GM18499 (cell line): ENCODE measurements at regions not wholly inside any gene's neighbourhood (a gene's known extent, or its start where the extent isn't known, plus 50 kb on each side); places are given as distances from the start of the nearest gene placed in this dataset.

Experiments
- ATAC-seq: cut with Tn5 transposase; IDR thresholded peaks from one replicate; pipeline ENCODE4 v1.9.1; 2021; ENCODE audit warnings: moderate number of reproducible peaks; ENCODE audit not compliant: insufficient read depth, unreplicated experiment

DNA sequence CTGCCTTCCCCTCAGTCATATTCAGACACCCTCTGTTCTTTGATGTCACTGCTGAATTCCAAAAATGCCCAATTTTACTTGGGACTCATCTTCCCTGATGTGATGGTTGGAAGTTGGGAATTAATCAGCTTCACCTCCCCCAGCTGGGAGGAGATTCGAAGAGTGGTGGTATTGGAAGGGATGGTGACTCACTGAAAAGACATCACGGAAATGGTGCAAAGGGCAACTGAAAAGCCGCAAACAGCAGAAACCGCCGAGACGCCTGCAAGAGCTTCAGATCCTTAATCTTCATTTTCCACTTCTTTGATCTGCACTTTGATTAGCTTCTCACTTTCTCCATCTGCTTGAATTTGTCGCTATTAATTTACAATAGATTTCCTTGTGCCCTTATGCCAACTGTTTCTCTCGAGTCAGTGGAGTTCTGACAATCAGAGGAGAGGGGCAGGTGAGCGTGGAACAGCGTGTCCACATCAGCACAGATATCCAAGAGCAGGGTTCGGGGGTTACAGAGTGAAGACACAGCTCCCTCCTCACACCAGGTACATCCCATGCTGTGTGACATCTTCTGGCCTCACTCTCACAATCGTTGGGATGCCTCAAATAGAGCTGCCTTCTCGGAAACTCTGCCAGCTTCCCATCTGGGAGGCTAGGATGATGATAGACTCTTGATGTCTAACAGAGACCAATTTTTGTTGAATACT, 325.4 kb downstream of the BRD1 start:
- ATAC-seq = no peak

DNA sequence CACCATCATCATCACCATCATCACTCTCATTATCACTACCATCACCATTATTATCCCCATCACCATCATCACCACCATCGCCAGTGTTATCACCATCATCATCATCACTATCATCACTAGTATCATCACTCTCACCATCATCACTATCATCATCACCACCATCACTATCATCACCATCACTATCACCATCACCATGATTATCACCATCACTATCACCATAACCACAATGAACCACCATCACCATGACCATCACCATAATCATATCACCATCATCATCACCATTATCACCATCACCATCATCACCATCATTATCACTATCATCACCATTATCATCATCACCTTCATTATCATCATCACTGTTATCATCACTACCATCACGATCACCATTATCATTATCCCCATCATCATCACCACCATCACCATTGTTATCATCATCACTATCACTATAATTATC, 326.7 kb downstream of the BRD1 start:
- ATAC-seq = no peak

GRCh38 chr22:49500076-49500460, 327.6 kb downstream of the BRD1 start:
- no peak for ATAC-seq

- no peak for ATAC-seq
These were observed 328.1 kb downstream of the BRD1 start for GRCh38 chr22:49499433-49500075.

DNA sequence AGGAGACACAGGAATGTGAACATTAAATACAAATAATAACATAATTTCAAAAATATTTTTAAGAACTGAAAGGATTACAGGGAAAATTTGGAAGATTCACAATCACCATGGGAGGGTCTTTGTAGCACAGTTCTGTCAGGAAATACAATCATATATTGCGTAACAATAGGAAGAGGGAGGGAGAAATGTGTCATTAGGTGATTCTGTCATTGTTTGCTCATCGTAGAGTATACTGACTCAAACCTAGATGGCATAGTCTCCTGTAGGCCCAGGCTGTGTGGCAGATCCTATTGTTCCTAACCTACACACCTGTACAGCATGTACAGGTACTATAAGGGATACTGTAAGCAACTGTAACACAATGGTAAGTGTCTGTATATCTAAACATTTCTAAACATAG, 330.4 kb downstream of the BRD1 start:
- ATAC-seq = no peak

DNA sequence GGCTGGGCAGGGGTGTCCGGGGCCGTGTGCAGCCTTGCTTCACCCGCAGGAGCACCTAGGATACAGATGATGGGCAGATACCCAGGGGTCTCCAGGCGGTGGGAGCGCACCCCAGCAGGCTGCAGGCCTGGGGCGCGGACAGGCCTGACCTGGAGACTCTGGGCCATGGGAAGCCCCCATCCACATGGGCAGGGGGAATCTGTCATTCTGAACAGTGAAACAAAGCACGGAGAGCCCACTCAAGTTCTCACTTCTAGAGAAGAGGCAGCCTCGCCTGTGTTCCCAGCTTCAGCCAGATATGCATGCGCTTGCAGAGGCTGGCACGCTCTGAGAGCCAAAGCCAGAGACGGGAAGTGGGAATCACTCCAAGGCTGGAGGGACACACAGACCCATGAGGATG, 333.1 kb downstream of the BRD1 start:
- no peak for ATAC-seq

- ATAC-seq = no peak
These were observed 334.9 kb downstream of the BRD1 start for GRCh38 chr22:49492741-49493251.

DNA sequence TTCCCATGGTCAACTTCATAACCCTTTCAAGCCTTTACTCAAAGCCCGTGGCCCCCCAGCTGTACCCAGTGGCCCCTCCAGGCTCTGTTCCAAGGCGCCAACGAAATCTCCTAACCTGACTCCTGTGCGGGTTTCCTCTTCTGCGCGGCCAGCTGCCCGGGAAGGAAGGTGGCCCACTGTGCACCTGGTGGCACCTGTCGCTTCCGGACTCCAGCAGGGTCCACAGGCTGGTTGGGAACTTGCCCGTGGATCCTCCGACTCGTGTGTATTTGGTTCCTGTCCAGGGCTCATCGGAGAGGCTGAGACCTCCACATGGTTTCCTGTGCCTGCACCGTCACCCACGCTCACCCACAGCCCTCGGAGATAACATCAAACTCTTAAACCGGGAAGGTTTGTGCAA, 335.4 kb downstream of the BRD1 start:
- ATAC-seq = no peak

DNA sequence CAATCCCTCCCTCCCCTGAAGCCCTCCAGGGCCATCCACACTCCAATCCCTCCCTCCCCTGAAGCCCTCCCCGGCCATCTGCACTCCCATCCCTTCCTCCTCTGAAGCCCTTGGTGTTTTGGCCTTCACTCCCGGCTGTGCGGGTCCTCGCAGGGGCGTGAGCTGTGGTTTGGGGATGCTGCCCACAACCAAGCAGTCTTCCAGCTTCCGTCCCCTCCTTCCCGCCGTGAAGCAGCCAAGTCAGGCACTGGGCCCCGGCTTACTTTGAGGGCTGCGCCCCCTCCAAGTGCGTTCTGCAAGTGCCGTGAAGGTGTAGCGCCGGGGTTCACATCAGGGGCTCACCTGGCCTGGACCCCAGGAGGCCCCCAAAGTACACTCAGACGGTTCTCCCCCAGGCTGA, 335.9 kb downstream of the BRD1 start:
- ATAC-seq = no peak

DNA sequence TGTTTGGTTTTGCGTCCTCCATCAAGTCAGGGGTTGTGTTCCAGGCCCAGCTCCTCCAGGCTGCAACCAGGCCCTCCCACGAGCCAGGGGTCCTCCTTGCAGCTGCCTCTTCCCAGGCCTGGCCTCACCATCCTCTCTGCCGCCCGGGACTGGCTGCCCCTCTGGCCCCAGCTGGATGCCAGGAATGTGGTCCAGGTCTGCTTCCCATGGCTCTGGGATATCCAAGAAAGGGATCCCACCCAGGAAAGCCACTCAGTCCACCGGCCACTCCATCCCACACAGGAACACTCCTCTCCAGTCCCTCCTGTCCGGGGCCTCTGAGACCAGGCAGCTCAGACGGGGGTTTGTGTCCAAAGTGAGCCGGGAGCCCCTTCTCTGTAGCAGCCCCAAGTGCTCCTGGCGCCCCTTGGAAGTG, 336.4 kb downstream of the BRD1 start:
- no peak for ATAC-seq

- no peak for ATAC-seq
These were observed 337.0 kb downstream of the BRD1 start for GRCh38 chr22:49490692-49491091.

GRCh38 chr22:49489821-49490220, 337.9 kb downstream of the BRD1 start:
- ATAC-seq = no peak

GRCh38 chr22:49488943-49489342, 338.7 kb downstream of the BRD1 start:
- ATAC-seq = no peak

GRCh38 chr22:49487950-49488349, 339.7 kb downstream of the BRD1 start:
- ATAC-seq = no peak

DNA sequence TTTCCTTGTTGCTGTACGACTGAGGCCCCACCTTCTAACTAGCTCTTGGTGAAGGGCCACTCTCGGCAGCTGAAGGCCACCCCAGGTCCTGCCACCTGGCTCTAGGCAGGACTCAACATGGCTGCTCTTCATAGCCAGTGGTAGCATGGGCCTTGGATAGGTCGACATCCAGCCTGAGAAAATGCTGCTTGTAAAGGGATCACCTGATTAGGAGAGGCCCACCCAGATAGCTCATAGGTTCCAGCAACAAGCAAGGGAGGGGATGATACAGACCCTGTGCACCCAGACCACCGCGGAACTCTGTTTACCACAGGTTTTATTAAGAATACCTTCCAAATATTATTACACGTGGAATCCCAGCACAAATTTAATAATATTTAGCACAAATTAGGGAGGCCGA, 341.4 kb downstream of the BRD1 start:
- no peak for ATAC-seq

DNA sequence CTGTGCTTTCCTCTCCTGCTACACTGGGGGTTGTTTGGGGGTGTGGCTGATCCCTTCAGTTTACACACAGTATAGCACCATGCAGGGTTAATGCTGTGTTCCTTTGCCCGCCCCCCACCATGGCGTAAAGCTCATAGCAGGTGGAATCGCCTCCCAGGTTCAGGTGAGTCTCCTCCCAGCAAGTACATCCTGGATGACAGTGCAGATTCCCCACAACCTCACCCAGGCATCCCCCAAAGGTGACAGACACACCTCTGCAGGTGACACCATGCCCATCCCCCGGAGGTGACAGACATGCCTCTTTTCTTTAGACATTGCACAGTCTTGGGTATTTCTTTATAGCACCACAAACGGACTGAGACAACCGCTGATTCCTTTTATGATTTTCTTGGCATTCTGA, 343.7 kb downstream of the BRD1 start:
- ATAC-seq = no peak

GRCh38 chr22:49483281-49483870, 344.3 kb downstream of the BRD1 start:
- ATAC-seq = no peak

DNA sequence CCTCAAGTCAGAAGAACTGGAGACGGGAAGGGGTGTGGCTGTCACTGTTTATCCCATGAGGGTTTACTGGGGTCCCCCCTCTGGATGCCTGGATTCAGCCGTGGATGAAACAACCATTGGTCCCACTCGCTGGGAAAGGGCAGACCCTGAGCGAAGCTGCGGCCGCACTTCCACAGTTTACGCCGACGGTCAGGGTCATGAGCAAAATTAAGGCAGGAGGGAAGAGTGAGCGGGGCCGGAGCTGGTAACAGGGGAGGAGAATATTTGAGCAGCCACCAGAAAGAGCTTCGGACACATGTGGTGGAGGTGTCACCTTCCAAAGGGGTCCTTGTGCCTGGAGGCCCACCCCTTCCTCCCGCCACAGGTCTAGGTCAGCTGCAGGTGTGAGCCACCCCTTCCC, 344.9 kb downstream of the BRD1 start:
- no peak for ATAC-seq

DNA sequence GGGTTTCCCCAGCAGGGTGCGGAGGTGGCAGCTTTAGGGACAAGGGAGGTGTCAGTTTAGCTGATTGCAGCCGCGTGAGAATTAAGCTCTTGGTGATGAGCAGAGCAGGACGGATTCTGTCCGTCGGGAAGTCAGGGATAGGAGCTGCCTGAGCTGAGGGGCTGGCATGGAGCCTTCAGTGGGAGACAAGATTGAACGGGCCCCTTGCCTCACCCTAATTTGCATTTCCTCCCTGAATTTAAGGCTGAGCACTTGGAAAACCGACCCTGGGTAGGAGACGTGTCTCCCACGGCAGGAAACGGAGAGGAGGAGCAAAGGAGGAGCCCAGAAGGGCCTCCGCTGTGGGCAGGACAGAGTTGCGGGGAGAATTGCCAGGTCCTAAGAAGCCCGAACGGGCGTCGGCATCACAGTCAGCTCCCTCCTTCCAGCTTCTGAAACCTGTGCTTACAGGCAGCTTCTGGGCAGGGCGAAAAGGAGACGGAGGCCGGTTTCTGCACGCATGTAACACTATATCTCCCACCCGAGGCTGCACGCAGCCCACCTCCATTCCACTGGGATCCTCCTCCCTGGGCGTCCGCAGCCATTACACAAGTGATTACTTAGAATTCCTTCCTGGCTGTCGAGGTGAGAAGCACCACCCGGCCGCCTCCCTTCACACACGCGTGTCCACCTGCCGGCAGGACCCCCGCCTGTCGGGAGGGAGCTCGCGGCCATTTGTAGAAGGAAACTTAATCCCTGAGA, 345.8 kb downstream of the BRD1 start:
- no peak for ATAC-seq

DNA sequence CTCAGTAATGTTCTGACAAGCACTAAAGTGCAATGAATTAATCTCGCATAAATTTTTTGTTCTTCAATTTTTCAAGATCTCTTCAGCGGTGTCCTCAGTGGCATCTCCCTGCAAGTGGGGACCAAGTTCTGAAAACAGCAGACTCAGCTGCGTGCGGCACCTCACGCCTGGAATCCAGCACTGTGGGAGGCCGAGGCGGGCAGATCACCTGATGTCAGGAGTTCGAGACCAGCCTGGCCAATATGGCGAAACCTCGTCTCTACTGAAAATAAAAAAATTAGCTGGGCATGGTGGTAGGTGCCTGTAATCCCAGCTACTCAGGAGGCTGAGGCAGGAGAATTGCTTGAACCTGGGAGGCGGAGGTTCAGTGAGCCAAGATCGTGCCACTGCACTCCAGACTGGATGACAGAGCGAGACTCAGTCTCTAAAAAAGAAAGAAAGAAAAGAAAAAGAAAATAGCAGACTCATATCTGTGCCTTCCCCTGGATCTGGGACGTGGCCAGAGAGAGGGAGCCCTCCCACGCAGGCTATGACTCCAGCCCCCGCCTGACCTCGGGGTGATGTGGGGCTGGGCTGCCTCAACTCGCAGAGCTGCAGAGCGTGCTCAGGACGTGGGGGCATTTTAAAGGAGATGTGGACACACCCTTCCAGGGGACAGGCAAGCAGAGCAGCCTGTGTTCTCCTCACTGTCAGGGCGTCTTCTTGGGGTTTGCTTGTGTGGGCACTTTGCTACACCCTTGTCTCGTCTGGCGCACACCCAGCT, 346.6 kb downstream of the BRD1 start:
- no peak for ATAC-seq
